GM19351 (cell line): ENCODE measurements at regions not wholly inside any gene's neighbourhood (a gene's known extent, or its start where the extent isn't known, plus 50 kb on each side); places are given as distances from the start of the nearest gene placed in this dataset.

Experiments
- ATAC-seq: cut with Tn5 transposase; IDR thresholded peaks from one replicate; pipeline ENCODE4 v1.9.1; 2021; ENCODE audit warnings: mild to moderate bottlenecking, moderate library complexity; ENCODE audit not compliant: unreplicated experiment

- no peak for ATAC-seq
Observed at GRCh38 chr16:47787696-47788095, 326.6 kb downstream of the PHKB start.

- ATAC-seq, result no peak
Observed at GRCh38 chr16:47781673-47782072, 320.5 kb downstream of the PHKB start.

- no peak for ATAC-seq
Observed at GRCh38 chr16:47780213-47780875, 319.2 kb downstream of the PHKB start.

GRCh38 chr16:47779201-47780016 lies 318.3 kb downstream of the PHKB start:
- no peak for ATAC-seq

- ATAC-seq, result no peak
Observed at GRCh38 chr16:47778106-47778801, 317.1 kb downstream of the PHKB start.

GRCh38 chr16:47777220-47777619 lies 316.1 kb downstream of the PHKB start:
- no peak for ATAC-seq

- no peak for ATAC-seq
Observed at GRCh38 chr16:47774661-47775060, 313.5 kb downstream of the PHKB start.

- ATAC-seq, result no peak
Observed at GRCh38 chr16:47753659-47754058, 292.5 kb downstream of the PHKB start.
